HG03439 (cell line): ENCODE measurements at regions not wholly inside any gene's neighbourhood (a gene's known extent, or its start where the extent isn't known, plus 50 kb on each side); places are given as distances from the start of the nearest gene placed in this dataset.

Source experiments
- ATAC-seq: cut with Tn5 transposase; IDR thresholded peaks from one replicate; pipeline ENCODE4 v1.9.1; 2021; ENCODE audit warnings: mild to moderate bottlenecking, moderate library complexity; ENCODE audit not compliant: unreplicated experiment

- no peak for ATAC-seq
Measured at GRCh38 chr10:111705021-111705420, 478.5 kb downstream of the GPAM start.

DNA sequence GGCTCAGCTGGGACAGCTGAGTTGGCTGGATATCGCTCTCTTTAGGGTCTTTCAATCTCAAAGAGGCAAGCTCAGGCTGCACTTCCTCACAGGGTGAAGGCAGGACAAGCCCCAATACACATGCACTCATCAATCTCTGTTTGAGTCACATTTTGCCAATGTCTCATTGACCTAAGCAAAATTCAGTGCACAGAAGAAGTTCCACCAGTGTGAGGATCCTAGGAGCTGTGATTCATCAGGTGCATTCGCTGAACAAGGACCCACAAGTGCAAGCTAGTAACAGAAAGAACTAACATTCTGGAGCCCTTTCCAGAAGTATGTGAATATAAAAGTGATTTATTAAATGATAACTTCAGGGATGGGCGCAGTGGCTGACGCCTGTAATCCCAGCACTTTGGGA is 477.2 kb downstream of the GPAM start:
- ATAC-seq, result no peak

DNA sequence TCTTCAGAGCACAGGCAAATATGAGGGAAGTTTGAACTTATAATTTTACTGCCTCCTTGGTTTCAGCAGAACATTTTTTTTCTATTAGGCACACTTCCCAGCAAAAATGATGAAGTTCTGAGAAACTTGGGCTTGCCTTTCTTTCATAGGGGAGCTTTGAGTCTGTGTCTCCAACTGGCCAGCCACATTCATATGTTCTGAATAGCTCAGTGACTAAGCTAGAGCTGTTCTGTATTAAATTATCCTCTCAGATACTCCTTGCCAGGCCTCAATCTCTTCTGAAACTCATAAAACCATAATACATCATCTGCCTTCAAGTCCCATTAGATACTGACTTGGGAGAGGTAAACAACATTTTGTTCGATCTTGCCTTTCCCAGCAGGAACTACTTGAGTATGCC is 476.5 kb downstream of the GPAM start:
- no peak for ATAC-seq

GRCh38 chr10:111709603-111710002 is 474.0 kb downstream of the GPAM start:
- ATAC-seq, result no peak

- no peak for ATAC-seq
Measured at GRCh38 chr10:111716032-111716431, 467.5 kb downstream of the GPAM start.

DNA sequence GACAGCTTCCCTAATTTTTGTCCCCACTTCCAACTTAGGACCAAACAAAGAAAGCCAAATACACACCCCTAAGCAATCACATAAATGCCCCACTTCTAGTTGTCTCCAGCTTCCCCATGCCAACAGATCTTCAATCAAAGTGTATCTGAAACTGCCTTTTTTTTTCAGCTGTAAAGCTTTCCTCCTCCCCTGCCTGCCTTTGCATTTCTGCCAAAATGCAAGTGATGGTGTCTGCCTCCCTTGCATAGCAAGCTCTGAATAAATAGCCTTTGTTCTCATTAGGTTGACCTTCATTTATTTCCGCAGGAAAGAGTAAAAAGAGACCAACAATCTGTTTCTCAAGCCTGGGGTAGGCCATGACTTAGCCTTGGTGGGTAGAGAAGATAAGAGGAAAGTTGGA is 459.4 kb downstream of the GPAM start:
- ATAC-seq, result no peak

- ATAC-seq, result no peak
Measured at GRCh38 chr10:111725050-111725449, 458.5 kb downstream of the GPAM start.

GRCh38 chr10:111732166-111732785 is 451.3 kb downstream of the GPAM start:
- ATAC-seq, result no peak

- no peak for ATAC-seq
Measured at GRCh38 chr10:111739125-111739873, 444.3 kb downstream of the GPAM start.

- no peak for ATAC-seq
Measured at GRCh38 chr10:111739874-111740139, 443.8 kb downstream of the GPAM start.

DNA sequence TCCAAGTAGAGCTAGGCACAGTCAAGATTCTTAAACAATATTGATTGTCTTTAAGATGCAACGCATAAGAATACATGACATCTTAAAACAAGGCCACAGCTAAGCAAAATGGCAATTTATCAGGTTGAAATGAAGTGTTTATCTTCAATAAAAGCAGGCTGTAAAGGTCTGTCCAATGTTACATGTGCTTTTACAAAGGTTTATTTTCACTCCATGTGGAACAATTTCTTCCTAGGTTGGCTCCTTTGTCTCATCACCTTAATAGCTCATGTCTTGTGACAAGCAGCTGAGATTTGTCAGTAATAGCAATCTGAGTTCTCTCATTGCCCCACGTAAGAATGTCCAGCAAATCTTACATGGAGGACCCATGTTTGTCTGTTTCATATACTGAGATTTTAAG is 437.6 kb downstream of the GPAM start:
- no peak for ATAC-seq

- no peak for ATAC-seq
Measured at GRCh38 chr10:111747751-111748150, 435.8 kb downstream of the GPAM start.

DNA sequence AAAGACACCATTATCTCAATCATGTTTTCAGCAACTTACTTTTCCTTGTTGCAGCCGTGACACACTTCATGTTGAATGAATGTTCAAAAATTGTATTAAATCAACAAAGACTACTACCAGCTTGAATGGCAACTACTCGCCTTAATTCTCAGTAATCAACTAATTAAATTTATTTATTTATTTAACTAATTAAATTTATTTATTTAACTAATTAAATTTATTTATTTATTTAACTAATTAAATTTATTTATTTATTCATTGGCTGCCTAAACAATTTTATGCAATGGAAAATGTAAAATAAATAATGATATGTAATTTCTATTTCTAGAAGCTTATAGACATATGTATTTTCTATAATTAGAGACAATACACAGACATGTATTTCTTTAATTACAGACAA is 435.4 kb downstream of the GPAM start:
- no peak for ATAC-seq

- ATAC-seq, result no peak
Measured at GRCh38 chr10:111750165-111750849, 433.3 kb downstream of the GPAM start.

DNA sequence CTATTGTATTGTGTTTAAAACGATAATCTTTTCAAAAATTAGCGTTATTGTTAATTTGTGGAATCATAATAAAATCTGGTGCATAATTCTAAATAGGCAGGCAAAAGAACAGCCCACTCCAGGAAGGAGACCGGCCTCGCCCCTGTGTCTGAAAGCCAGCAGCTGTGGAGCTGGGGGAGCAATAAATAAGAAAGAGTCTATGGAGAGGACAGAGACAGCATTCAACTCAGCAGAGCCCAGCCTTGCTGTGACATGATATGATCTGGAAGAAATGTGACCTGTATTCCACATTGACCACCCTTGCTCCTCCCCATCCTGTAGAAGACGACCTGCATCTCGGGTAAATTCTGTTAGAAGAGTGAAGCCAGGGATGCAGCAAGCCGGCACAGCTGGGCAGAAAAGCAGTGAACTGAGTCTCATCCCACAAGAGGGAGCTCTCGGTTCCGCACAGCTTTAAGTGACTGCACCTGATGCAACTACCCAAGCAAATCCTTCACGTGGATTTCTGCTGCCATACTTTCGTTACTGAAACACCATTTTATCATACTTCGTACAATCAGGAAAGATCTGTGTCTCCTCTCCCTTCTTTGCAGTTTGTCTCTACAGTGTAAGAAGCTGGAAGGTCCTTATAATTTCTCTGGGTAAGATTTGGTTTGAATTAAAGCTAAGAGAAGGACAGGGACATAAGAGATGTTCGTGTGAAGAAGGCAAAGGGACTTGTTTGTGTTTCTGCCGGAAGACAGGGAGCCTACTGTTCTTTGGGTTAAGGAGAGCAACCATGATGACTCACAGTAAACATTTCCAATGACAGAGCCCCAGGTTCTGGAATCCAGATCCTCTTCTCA is 427.1 kb downstream of the GPAM start:
- no peak for ATAC-seq

- ATAC-seq, result no peak
Measured at GRCh38 chr10:111758593-111758992, 425.0 kb downstream of the GPAM start.

DNA sequence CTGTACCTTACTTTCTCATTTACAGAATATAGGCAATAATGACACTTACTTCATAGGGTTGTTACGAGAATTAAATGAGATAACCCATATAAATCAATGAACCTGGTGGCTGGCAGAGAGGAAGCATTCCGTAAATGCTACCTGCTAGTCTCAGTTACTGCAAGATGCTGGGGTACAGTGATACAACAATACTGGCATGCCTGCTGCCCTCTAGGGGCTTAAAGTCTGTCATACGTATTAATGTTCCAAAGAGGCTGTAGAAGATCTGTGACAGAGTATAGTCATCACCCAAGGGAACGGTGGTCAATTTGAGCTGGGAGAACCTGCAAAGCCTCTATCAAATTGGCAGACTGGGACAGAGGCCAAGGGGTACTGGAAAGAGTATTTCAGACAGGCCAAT is 421.5 kb downstream of the GPAM start:
- no peak for ATAC-seq

GRCh38 chr10:111765216-111765615 is 418.3 kb downstream of the GPAM start:
- ATAC-seq, result no peak

- no peak for ATAC-seq
Measured at GRCh38 chr10:111766464-111766863, 417.1 kb downstream of the GPAM start.

DNA sequence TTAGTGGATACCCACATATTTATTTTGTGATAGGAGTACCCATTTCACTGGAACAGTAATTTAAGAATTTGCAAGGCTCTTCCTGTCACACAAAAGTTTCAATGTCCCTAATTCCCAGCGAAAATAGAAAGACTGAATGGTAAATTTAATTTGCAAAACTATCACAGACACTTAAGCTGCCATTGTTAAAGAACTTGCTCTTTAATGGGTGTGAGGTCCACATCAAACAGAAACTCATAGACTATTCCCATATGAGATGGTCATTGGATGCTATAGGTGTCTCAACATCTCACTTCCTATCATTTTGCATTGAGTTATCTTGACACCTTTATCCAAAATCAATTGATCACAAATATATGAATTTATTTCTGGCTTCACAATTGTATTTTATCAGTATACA is 415.9 kb downstream of the GPAM start:
- ATAC-seq, result no peak

DNA sequence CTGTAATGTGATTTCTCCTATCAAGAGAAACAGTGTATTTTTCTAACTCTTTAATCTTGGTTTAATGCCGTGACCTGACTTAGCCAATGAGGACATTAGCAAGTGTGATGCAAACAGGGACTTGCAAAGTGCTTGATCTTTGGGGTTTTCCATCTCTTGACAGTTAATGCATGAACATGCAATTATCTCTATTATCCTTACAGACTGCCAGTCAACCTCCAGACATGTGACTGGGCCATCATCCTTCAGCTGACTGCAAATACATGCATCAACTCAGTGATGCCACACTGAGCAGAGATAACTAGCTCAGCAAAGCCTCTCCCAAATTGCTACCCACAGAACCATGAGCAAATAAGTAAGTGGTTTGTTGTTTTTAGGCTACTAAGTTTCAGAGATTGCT is 409.6 kb downstream of the GPAM start:
- no peak for ATAC-seq

GRCh38 chr10:111774486-111774885 is 409.1 kb downstream of the GPAM start:
- ATAC-seq, result no peak
